ENCODE measurements at regions not wholly inside any gene's neighbourhood (a gene's known extent, or its start where the extent isn't known, plus 50 kb on each side); places are given as distances from the start of the nearest gene placed in this dataset.

DNA sequence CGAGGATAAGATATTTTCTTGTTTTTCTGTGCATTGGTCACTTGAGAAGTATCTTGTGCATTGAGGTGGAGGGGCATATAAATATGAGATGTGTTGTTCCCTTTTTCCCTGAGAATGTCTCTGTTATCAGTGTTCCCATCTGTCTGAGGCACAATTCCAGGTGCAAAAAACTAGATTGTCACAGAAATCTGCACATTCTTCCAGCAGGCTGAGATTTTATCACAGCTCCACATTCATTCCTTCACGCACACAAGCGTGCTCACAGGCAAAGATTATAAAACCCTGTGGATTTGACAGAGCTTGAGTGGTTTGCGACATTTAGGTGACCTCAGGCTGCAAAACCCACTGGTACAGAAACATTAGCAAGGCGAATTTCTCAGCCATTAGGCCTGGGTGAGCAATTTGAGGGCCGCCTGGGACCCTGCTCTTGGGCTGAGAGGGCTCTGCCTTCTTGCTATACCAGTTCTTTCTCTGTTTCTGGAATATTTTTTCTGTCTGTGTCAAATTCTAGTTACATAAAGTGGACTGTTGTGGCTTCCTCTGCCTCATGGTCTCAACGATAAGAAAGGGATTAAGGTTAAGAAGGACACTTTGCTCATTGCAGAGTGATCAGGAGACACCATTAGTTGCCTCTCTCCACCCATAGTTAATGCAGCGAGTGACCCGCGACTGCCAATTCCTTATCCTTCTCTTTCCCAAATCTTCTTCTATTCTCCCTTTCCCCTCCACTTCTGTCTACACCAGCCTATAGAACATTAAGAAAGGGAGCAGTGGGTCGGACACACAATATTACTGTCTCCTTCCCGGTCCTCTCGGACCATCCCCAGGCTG, 86.7 kb upstream of the C1QTNF7 start:
- DNase-seq (ENCODE audit: low read depth): no peak

DNA sequence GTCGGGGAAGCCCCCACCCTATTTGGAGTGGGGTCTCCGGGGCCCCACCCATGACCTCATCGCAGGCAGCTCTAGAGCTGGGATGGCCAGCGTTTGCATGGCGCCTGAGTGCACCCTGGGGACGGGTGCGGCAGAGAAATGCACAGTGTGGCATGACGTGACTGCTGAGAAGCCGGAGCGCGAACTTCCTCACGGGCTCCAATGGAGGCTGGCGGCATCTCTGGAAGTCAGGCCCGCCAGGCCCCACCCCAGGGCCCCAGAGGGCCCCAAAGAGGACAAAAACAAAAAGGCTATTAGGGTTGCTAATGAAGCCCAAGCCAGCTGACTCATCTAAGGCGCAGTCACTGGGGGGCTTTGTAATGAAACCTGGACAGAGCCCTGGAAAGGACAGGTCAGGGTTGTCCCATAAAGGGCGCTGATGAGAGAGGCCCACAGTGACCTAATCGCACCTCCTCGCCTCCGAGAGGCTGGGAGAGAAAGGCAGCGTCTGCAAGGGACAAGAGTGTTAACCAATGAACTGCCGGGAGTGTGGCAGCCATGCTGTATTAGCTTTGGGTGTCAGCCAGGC, 86.0 kb upstream of the C1QTNF7 start:
- DNase-seq (ENCODE audit: low read depth): no peak

DNA sequence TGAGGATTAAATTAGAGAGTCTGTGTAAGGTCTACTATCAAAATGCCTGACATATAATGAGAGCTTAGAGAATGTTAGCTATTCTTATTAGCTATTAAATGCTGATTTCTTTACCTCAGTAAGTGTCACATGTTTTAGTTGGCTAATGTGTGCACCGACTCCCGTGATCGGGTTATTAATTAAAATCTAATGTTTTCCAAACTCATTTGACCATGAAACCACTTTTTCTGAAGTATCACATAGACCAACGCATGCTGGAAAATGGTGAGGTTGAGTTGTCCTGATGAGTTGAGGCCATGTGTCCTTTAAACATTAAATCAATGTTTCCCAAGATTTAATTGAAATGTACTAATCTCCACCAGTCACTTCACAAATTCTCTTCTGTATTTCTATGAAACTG, 84.8 kb upstream of the C1QTNF7 start:
- DNase-seq (ENCODE audit: low read depth): no peak

DNA sequence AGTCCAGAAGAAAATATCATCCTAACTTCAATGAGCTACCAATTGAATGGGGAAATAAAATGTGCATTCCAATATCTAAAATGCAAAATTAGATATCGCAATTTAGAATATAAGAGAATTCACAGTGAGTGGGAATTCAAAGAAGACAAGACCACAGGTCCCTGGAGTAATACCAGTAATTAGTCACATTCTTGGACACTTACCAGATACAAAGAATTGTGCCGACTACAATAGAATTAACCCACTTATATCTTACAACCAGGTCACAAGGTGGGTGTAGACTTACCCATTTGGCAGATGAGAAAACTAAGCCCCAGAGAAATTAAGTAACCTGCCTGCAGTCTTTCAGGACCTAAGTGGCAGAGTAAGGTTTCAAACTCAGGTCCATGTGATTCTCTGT, 84.3 kb upstream of the C1QTNF7 start:
- DNase-seq (ENCODE audit: low read depth): no peak

DNA sequence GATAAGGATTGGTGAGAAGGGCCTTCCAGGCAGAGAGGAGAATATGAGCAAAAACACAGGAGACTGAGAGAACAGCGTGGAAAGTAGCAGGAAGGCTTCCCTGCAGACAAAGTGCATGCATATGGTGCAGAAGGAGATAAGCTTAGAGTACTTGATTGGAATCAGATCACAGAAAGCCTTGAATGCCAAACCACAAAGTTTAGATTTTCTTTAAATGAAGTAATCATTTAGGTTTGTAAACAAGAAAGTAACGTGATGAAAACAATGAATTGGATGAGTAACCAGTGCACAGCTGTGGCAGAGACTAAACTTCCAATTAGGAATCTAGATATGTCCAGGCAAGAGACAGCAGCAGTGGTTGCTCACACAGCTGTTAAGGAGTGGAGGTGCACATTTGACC, 83.8 kb upstream of the C1QTNF7 start:
- no peak for DNase-seq (ENCODE audit: low read depth)

DNA sequence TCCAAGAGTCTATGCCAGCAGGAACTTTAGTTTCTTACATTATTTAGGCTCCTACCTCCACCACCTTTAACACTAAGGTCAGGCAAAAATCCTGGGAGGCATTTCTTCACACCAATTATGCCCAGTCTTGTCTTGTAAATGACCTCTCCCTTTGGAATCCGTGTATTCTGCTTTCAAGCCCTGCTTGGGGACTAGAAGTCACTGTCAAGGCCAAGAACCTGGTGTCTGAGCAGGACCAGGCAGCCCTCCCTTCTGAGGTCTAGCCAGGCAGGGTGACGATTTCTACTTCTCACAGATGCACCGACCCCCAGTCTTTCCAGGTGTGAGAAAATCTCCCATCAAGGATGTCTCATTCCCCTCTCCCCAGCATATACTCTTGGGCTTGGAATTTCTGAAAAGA, 82.7 kb upstream of the C1QTNF7 start:
- DNase-seq (ENCODE audit: low read depth): no peak

DNA sequence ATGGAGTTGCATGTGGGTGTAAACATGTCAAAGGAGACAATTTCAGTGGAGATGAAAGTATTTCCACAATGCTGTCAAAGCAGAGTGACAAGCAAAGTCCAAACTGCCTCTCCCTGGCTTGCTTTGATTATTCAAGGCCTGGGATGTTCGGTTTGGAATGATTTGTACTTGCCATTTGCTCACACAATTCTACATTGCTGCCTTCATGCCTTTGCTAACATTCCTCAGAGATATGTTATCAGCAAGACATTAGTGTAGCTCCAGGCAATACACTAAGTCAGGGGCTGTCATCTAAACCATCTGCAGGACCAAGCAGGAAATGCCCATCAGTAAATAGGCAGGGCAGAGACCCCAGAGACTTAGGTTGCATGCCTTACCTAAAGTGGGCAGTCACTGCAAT, 79.6 kb upstream of the C1QTNF7 start:
- no peak for DNase-seq (ENCODE audit: low read depth)

DNA sequence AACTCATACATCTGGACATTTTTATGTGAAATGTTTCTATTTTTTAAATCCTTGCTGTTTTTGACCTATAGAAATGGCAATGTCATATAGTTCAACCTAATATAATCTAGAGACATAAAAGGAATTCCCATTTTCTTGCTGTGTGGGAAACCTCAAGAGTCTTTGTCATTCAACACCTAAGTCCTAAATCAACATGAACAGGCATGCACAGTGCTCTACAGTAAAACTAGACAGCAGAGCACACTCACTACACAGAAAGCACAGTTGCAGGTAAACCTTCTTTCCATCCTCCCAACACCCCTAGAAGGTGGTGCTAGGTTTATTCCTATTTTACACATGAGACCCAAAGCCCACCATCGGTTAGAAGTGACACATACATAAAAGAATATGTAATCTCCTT, 79.1 kb upstream of the C1QTNF7 start:
- DNase-seq (ENCODE audit: low read depth): no peak

DNA sequence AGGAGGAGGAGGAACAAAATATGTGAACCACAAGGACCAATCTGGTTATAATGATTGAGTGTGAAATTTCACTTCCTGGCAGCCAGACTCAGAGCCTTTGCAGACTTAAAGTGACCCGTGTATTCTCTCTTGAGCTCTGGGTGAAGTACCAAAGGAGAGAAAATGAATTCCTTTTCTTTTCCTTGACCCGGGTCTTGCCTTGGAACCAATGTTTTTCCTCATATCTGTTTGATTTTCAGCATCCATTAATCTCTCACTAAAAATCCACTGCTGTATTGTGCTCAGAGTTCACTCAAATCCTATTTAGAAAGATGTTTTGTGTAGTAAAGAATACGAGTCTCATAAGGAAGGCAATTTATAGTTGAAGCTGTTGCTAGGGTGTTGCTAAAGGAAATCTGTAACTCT, 78.3 kb upstream of the C1QTNF7 start:
- DNase-seq (ENCODE audit: low read depth): no peak

DNA sequence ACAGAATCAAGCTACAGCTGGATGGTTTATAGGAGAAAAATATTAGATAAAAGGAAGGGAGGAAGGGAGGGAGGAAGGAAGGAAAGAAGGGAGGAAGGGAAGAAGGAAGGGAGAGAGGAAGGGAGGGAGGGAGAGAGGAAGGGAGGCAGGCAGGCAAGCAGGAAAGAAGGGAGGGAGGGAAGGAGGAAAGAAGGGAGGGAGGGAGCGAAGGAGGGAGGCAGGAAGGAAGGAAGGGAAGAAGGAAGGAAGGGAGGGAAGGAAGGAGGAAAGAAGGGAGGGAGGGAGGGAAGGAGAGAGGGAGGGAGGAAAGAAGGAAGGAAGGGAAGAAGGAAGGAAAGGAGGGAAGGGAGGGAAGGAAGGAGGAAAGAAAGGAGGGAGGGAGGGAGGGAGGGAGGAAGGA, 77.9 kb upstream of the C1QTNF7 start:
- DNase-seq (ENCODE audit: low read depth): no peak

DNA sequence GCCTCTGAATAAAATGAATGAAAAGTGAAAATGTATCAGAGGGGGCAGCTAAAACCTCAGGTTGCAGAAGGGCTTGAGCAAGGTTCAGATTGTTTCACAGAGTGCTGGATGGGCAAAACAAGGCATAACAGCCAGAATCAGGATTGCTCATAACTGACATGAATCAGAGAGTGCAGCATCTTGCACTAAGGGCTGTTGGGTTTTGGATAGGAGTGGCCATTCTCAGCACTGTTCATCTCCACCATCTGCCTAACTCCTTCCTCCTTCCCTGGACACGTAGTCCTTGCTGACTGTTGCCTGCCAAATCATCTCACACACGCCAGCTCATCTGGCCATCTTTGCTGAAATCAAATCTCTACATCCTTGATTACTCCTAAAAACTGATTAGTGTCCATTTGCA, 75.3 kb upstream of the C1QTNF7 start:
- DNase-seq (ENCODE audit: low read depth): no peak

DNA sequence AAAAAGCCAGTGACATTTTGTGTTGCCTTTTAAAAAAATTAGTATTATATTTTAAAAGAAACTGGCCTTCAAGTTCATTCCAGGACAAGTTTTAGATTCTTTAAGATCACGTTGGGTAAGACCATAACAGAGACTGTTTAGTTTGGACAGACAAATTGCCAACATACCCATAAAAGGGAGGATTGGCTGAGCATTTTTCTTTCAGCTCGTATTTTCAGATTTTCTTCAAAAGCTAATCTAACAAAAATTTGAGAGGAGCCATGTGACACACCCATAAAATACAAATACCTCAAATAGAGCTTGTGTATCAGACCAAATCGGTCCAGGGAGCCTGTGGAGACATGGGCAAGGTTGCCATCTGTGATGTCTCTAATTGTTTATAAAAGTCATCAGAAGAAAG, 74.6 kb upstream of the C1QTNF7 start:
- DNase-seq (ENCODE audit: low read depth): no peak

DNA sequence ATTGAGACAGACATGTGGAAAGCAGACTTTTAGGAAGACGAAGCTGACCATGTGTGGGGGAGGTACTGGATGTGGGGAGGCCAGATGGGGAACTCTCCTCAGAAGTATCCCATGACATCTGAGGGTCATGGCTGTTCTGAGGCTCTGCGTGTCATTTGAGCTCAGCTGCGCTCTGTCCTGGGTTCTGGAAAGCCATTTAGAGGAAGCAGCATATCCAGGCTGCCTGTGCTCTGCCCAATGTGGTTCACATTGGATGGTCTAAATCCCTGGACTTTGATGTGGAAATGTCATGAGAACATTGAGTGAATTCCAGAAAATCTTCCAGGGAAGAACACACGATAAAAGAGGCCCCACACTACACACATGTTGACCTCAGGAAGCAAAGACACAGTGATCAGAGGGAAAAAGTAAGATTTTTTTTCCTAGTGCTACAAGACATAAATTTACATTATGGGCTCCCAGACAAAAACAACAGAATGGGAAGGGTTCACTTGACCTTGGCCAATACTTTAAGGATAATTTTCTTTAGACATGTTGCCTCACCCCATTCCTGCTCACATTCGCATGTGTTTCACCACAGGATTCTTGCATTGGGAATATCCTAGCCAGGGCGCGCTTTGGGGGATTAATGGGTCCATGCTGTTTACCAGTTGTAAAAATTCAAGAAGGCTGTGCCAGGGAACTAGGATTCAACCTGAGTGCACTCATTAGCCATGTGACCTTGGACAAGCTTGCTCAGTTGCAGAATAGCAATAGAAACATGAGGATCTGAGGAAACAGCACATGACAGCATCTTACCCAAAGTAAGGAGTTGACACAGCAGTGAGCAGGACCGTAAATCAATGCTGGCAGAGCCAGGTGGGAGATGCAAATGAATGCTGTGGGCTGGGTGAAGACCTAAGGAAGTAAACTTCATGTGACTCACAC, 73.2 kb upstream of the C1QTNF7 start:
- DNase-seq (ENCODE audit: low read depth): no peak

DNA sequence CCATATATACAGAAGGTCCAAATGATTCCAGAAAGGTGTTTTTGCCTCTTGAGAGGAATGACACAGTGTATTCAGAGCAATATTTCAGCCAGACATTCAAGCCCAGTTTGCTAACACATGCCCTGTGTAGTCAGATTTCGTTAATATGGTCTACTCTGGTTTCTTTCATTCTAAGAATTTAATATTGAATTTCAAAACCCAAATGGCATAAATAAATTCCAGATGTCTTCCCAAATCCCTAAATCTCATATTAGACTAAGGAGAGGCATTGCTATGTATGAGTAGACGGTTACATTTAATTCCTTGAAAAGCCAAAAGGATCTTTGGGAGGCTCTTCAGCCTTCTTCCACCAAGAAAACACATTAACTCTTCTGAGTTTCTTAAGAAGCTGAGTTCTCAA, 66.3 kb upstream of the C1QTNF7 start:
- no peak for DNase-seq (ENCODE audit: low read depth)

DNA sequence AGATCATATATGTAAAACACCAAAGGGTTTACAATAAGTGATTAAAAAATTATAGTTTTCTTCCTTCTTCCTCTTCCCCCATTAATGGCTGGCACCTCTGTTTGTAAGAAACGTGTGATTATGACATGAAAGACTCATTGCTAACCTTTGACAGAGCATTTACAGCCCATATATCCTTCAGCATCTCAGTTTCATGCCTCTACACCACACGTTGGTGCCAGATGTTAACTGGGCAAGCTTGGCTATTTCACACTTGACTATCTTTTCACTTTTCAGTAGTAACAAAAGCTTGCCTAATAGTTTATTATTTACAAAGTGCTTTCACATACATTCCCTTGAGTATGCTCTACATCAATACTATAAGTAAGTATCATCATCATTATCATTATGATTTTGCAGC, 65.3 kb upstream of the C1QTNF7 start:
- DNase-seq (ENCODE audit: low read depth): no peak

DNA sequence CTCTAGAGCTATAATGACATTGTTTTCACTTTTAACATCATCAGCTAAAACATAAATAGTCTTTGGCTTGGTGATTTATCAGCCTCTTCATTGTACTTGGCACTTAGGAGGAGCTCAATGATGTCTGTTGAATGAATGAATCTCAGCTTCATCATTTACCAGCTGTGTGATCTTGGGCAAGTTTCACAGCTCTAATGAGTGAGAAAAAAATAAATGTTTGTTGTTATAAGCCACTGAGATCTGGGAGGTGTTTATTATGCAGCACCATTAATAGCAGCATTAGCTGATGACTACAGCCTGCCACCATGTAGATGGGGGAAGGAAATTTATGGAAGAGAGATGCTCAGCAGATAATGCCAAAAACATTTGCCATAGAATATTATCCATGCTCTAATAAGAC, 63.6 kb upstream of the C1QTNF7 start:
- no peak for DNase-seq (ENCODE audit: low read depth)

DNA sequence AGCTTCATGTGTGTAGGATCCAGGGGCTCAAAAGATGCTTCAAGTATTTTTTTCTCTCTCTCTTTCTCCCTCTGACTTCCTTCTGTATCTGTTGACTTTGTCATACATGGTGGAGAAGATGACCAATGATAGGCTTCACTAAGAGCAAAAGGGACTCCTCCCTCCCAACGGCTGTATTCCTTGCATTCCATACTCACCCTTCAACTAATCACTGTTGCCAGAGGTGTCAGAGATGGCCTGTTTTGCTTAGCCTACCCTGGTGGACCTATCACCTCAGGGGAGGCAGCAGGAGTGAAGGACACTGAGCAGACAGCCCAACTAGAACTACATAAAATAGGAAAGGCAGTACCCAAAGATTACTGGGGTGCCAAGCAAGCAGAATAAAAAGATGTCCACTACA, 62.2 kb upstream of the C1QTNF7 start:
- no peak for DNase-seq (ENCODE audit: low read depth)

DNA sequence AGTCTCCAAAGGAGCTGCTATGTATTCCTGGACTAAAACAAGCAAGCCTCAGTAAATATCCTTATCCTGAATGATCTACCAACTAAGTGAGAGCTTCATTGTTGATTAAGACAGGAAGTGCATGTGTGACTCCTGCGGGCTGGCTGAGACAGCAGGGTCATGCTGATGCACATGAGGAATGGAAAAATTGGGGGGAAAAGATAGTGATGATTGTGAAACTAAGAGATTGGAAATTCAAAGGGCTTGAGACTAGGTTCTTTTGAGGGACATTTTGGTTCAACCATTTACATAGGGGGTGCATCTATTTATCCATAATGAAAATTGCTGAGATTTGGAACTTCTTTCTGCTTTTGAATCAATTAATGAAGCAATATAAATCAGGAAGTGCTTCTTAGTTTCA, 61.1 kb upstream of the C1QTNF7 start:
- DNase-seq (ENCODE audit: low read depth): no peak

DNA sequence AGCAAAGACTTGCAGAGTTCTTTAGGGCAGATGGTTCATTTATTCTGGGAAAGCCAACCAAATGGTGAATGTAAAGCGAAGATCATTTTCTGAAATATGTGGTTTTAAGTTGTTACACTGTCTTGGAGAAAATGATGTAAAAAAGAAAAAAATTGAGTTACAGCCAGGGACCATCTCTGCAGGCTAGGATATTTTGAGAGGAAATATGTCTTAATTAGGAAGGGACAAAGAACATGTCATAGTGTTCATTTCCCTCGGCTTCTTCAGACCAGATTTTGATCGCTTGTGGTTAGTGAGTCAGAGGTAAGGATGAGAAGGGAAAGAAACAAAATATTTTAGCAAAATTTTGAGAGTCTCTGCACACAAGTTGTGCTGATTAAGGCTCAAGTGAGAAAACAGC, 59.0 kb upstream of the C1QTNF7 start:
- no peak for DNase-seq (ENCODE audit: low read depth)

DNA sequence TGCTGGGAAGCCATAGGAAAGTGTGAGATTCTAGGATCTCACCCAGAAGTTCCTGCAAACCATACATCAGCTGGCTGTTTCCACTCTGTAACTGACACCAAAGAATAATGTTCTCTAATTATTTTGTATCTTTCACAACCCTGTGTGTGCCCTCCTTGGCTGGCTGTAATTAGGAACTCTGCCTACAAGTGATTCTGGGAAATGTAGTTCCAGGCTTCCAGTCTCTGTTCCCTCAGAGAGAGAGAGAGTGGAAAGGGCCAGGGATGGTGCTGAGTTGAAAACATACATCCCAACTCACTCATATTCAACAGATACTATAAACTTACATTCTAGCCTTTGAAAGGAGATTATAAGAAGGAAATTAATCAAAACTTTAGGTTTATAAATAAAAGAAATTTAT, 57.5 kb upstream of the C1QTNF7 start:
- DNase-seq (ENCODE audit: low read depth): no peak

DNA sequence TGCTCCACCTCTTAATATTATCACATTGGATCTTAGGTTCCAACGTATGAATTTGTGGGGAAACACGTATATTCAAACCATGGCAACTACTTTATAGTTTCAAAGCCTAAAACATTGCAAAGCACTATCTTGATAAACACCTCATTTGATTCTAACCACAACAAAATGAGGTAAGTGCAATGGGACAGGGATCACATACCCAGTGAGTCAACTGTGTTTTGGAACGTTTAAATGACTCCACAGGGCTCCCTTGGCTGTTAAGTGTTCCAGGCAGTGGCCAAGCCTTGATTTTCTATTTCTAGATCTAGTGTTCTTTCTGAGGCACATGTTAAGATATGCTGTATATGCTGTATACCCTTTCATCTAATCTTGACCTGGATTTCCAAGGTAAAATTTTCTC, 54.5 kb upstream of the C1QTNF7 start:
- no peak for DNase-seq (ENCODE audit: low read depth)

DNA sequence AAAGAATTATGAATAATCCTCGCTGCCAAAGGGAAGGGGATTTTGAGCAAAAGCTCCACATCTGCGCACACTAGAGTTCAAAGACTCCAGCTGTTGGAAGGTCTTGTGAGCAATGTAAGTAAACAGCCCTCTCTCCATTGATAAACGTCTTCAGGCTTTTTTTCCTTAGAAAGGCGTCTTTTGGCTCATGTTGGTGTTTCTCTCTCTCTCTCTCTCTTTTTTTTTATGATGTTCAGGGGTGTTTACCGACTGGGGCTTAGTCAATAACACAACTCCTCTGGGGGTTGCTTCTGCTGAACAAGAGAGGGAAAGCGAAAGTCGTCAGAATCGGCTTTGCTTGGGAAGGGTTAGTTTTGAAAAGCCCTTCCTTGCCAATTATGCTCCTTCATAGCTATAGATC, 53.2 kb upstream of the C1QTNF7 start:
- no peak for DNase-seq (ENCODE audit: low read depth)

DNA sequence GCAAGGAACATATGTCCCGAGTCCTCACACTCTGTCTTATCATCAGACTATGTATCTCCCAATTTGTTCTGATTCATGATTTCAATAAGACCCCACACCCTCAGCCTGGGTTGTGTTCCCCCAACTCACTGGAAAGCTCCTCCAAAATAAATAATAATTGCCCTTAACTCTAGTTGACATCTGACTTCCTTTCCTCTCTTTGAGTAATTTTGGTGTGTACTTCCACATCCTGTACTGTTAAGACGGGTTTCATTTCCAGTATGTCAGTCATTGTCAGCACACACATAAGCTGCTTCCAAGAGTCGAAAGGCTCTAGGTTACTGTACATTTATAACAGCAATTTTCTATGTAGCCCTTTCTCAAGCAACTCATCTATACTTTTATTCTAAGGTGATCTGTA, 52.2 kb upstream of the C1QTNF7 start:
- DNase-seq (ENCODE audit: low read depth): no peak

All from activated T-cell treated with anti-CD3 and anti-CD28 coated beads for 48 hours (primary cell).